ENCODE measurements at regions not wholly inside any gene's neighbourhood (a gene's known extent, or its start where the extent isn't known, plus 50 kb on each side); places are given as distances from the start of the nearest gene placed in this dataset.

GRCh38 chr9:115989831-115990230, 163.8 kb upstream of the PAPPA start (continued):
- no peak for TF ChIP-seq ZBTB33 (IDR thresholded peaks at IDR 0.05)

GRCh38 chr9:115992834-115993233, 160.8 kb upstream of the PAPPA start:
- H3K4me3 ChIP-seq (ENCODE audit: low read depth in 1 of 3, low read length in 3 of 3) = no peak overlapping the region
- no peak for TF ChIP-seq JUND (IDR thresholded peaks at IDR 0.05)
- no peak for TF ChIP-seq GABPA (IDR thresholded peaks at IDR 0.05 in 1 of 2, conservative IDR thresholded peaks at IDR 0.05 in 1 of 2)
- TF ChIP-seq ZBTB33 (IDR thresholded peaks at IDR 0.05) = no peak
- no peak for TF ChIP-seq HNF4G (IDR thresholded peaks at IDR 0.05)
- no peak for TF ChIP-seq SP1 (IDR thresholded peaks at IDR 0.05)
- no peak for TF ChIP-seq FOXA2 (IDR thresholded peaks at IDR 0.05)
- TF ChIP-seq TAF1 (conservative IDR thresholded peaks at IDR 0.05) = no peak
- TF ChIP-seq MAX (IDR thresholded peaks at IDR 0.05) = no peak
- DNase-seq (ENCODE audit: low spot score) = no peak
- no peak overlapping the region for H3K27ac ChIP-seq (ENCODE audit: low read depth in 1 of 2, low read length in 2 of 2)
- no peak overlapping the region for H3K9ac ChIP-seq (ENCODE audit: low read depth in 1 of 2, low read length in 2 of 2)
- no peaks in the 10 kb centered on the region for H3K36me3 ChIP-seq (ENCODE audit: control insufficient read depth in 4 of 4, insufficient read depth in 3 of 4, low read depth in 1 of 4, low read length in 3 of 4)
- H3K4me1 ChIP-seq (ENCODE audit: control insufficient read depth in 4 of 4, insufficient read depth in 4 of 4, low read length in 3 of 4) = peaks cover 0 to 4% (median 0%) of the 10 kb centered on the region in 4 donors
- WGBS = 84% methylated on average over 4 of the region's 4 CpGs
- no peaks in the 10 kb centered on the region for H3K27me3 ChIP-seq (ENCODE audit: control insufficient read depth in 4 of 4, insufficient read depth in 4 of 4, low read length in 3 of 4)
- H3K9me3 ChIP-seq (ENCODE audit: control insufficient read depth in 4 of 4, low read length in 3 of 4) = no peaks in the 10 kb centered on the region

- no peak overlapping the region for H3K9ac ChIP-seq (ENCODE audit: low read depth in 1 of 2, low read length in 2 of 2)
- H3K9me3 ChIP-seq (ENCODE audit: control insufficient read depth in 4 of 4, low read length in 3 of 4) = no peaks in the 10 kb centered on the region
- WGBS = 87% methylated on average over 1 of the region's 1 CpG
- DNase-seq (ENCODE audit: low spot score) = no peak
- no peak for TF ChIP-seq TAF1 (conservative IDR thresholded peaks at IDR 0.05)
- TF ChIP-seq REST (IDR thresholded peaks at IDR 0.05) = no peak
- no peak for TF ChIP-seq HNF4G (IDR thresholded peaks at IDR 0.05)
- TF ChIP-seq ZBTB33 (IDR thresholded peaks at IDR 0.05) = no peak
- TF ChIP-seq HNF4A (conservative IDR thresholded peaks at IDR 0.05) = no peak
- TF ChIP-seq NR2F2 (IDR thresholded peaks at IDR 0.05) = no peak
- no peak for TF ChIP-seq CTCF (IDR thresholded peaks at IDR 0.05; ENCODE audit: low read depth, low read length, missing input control)
- no peak for TF ChIP-seq JUND (IDR thresholded peaks at IDR 0.05)
- no peak for TF ChIP-seq RXRA (IDR thresholded peaks at IDR 0.05)
- TF ChIP-seq YY1 (IDR thresholded peaks at IDR 0.05) = no peak
- TF ChIP-seq EGR1 (IDR thresholded peaks at IDR 0.05; ENCODE audit: low read depth in 2 of 2) = no peak
- TF ChIP-seq ATF3 (IDR thresholded peaks at IDR 0.05) = no peak
- TF ChIP-seq FOXA1 (IDR thresholded peaks at IDR 0.05) = no peak
- TF ChIP-seq RAD21 (IDR thresholded peaks at IDR 0.05) = no peak
- no peak for TF ChIP-seq MAX (IDR thresholded peaks at IDR 0.05)
- TF ChIP-seq FOXA2 (IDR thresholded peaks at IDR 0.05) = no peak
- H3K4me3 ChIP-seq (ENCODE audit: low read depth in 1 of 3, low read length in 3 of 3) = no peak overlapping the region
- peaks cover 0 to 4% (median 0%) of the 10 kb centered on the region in 4 donors for H3K4me1 ChIP-seq (ENCODE audit: control insufficient read depth in 4 of 4, insufficient read depth in 4 of 4, low read length in 3 of 4)
- H3K27me3 ChIP-seq (ENCODE audit: control insufficient read depth in 4 of 4, insufficient read depth in 4 of 4, low read length in 3 of 4) = no peaks in the 10 kb centered on the region
- H3K27ac ChIP-seq (ENCODE audit: low read depth in 1 of 2, low read length in 2 of 2) = no peak overlapping the region
- H3K36me3 ChIP-seq (ENCODE audit: control insufficient read depth in 4 of 4, insufficient read depth in 3 of 4, low read depth in 1 of 4, low read length in 3 of 4) = no peaks in the 10 kb centered on the region
Observed at GRCh38 chr9:115997923-115998322, 155.7 kb upstream of the PAPPA start.

Data from liver (tissue), 8 donors.